ENCODE measurements at regions not wholly inside any gene's neighbourhood (a gene's known extent, or its start where the extent isn't known, plus 50 kb on each side); places are given as distances from the start of the nearest gene placed in this dataset.
"Not testable (repeated sequence)": the region's sequence is repeated elsewhere in the genome, so short reads cannot be mapped to it uniquely, and the experiment has no call there.

- no peak for DNase-seq (ENCODE audit: low spot score)
These were observed 125.4 kb downstream of the CD24 start for GRCh38 chr6:106849120-106849519.

- DNase-seq (ENCODE audit: low spot score) = no peak
These were observed 127.4 kb downstream of the CD24 start for GRCh38 chr6:106847116-106847515.

GRCh38 chr6:106844930-106845329 lies 129.6 kb downstream of the CD24 start:
- no peak for DNase-seq (ENCODE audit: low spot score)

- DNase-seq (ENCODE audit: low spot score) = no peak
These were observed 141.6 kb downstream of the CD24 start for GRCh38 chr6:106832766-106833510.

GRCh38 chr6:106830930-106831329 lies 143.6 kb downstream of the CD24 start:
- no peak for DNase-seq (ENCODE audit: low spot score)

- no peak for DNase-seq (ENCODE audit: low spot score)
These were observed 145.1 kb downstream of the CD24 start for GRCh38 chr6:106829451-106829850.

- no peak for DNase-seq (ENCODE audit: low spot score)
These were observed 147.4 kb downstream of the CD24 start for GRCh38 chr6:106827081-106827480.

GRCh38 chr6:106825156-106825555 lies 149.4 kb downstream of the CD24 start:
- DNase-seq (ENCODE audit: low spot score) = no peak

- no peak for DNase-seq (ENCODE audit: low spot score)
These were observed 150.7 kb downstream of the CD24 start for GRCh38 chr6:106823732-106824351.

- no peak for DNase-seq (ENCODE audit: low spot score)
These were observed 151.5 kb downstream of the CD24 start for GRCh38 chr6:106823058-106823457.

- no peak for DNase-seq (ENCODE audit: low spot score)
These were observed 154.1 kb downstream of the CD24 start for GRCh38 chr6:106820412-106820852.

- no peak for DNase-seq (ENCODE audit: low spot score)
These were observed 163.3 kb downstream of the CD24 start for GRCh38 chr6:106811088-106811686.

GRCh38 chr6:106808758-106809157 lies 165.8 kb downstream of the CD24 start:
- DNase-seq (ENCODE audit: low spot score) = no peak

GRCh38 chr6:106807947-106808611 lies 166.4 kb downstream of the CD24 start:
- DNase-seq (ENCODE audit: low spot score) = no peak

- DNase-seq (ENCODE audit: low spot score) = not testable (repeated sequence)
These were observed 168.3 kb downstream of the CD24 start for GRCh38 chr6:106806253-106806652.

GRCh38 chr6:106805771-106806170 lies 168.8 kb downstream of the CD24 start:
- DNase-seq (ENCODE audit: low spot score) = no peak

- no peak for DNase-seq (ENCODE audit: low spot score)
These were observed 169.9 kb downstream of the CD24 start for GRCh38 chr6:106804346-106805335.

GRCh38 chr6:106803188-106803587 lies 171.3 kb downstream of the CD24 start:
- no peak for DNase-seq (ENCODE audit: low spot score)

- no peak for DNase-seq (ENCODE audit: low spot score)
These were observed 172.4 kb downstream of the CD24 start for GRCh38 chr6:106802139-106802538.

- DNase-seq (ENCODE audit: low spot score) = no peak
These were observed 171.9 kb downstream of the QRSL1 start for GRCh38 chr6:106801256-106801655.

- no peak for DNase-seq (ENCODE audit: low spot score)
These were observed 171.0 kb downstream of the QRSL1 start for GRCh38 chr6:106800379-106800778.
